IPS-NIHi7 (cell line): ENCODE measurements at regions not wholly inside any gene's neighbourhood (a gene's known extent, or its start where the extent isn't known, plus 50 kb on each side); places are given as distances from the start of the nearest gene placed in this dataset.

Experiments used
- DNase-seq: peaks from one replicate; pipeline ENCODE4 v3.0.0; 2012; ENCODE audit warnings: mixed read lengths; ENCODE audit errors: extremely low spot score

GRCh38 chr6:43968110-43968965, 158.9 kb downstream of the MRPL14 start:
- DNase-seq, result no peak

- no peak for DNase-seq
Measured at GRCh38 chr6:43967719-43968091, 159.5 kb downstream of the MRPL14 start.

GRCh38 chr6:43966853-43967718, 160.2 kb downstream of the MRPL14 start:
- DNase-seq, result no peak

- DNase-seq, result no peak
Measured at GRCh38 chr6:43966374-43966658, 160.9 kb downstream of the MRPL14 start.

GRCh38 chr6:43965628-43966373, 161.5 kb downstream of the MRPL14 start:
- DNase-seq, result no peak

- DNase-seq, result no peak
Measured at GRCh38 chr6:43964659-43965570, 162.3 kb downstream of the MRPL14 start.

- DNase-seq, result no peak
Measured at GRCh38 chr6:43963877-43964658, 163.2 kb downstream of the MRPL14 start.

- DNase-seq, result no peak
Measured at GRCh38 chr6:43963203-43963602, 164.0 kb downstream of the MRPL14 start.

GRCh38 chr6:43962458-43962857, 164.8 kb downstream of the MRPL14 start:
- no peak for DNase-seq

- DNase-seq, result no peak
Measured at GRCh38 chr6:43957273-43957672, 170.0 kb downstream of the MRPL14 start.

GRCh38 chr6:43956478-43956877, 170.8 kb downstream of the MRPL14 start:
- no peak for DNase-seq

- no peak for DNase-seq
Measured at GRCh38 chr6:43954311-43955131, 172.7 kb downstream of the MRPL14 start.

- DNase-seq, result peak; percentile 76
Measured at GRCh38 chr6:43953794-43954310, 173.4 kb downstream of the MRPL14 start.

GRCh38 chr6:43953256-43953655, 174.0 kb downstream of the MRPL14 start:
- no peak for DNase-seq

GRCh38 chr6:43952746-43953145, 174.5 kb downstream of the MRPL14 start:
- no peak for DNase-seq

GRCh38 chr6:43951756-43952675, 175.2 kb downstream of the MRPL14 start:
- DNase-seq, result no peak

- DNase-seq, result peak; percentile 93
Measured at GRCh38 chr6:43951063-43951755, 176.0 kb downstream of the MRPL14 start.

GRCh38 chr6:43950731-43951062, 176.6 kb downstream of the MRPL14 start:
- DNase-seq, result no peak
